A549 (cell line): ENCODE measurements at regions not wholly inside any gene's neighbourhood (a gene's known extent, or its start where the extent isn't known, plus 50 kb on each side); places are given as distances from the start of the nearest gene placed in this dataset.

Experiments used
- CBX2 ChIP-seq: fragments of 200-600 bp; sonication (generic); IDR thresholded peaks from 2 replicates; pipeline ENCODE4 v1.6.1; 2016; ENCODE audit warnings: low read depth, mild to moderate bottlenecking, borderline replicate concordance
- CEBPB ChIP-seq, 2 experiments: fragments of >200 bp in 1 of 2; sonication (Bioruptor Twin) in 1 of 2; formaldehyde crosslinking in 1 of 2; IDR thresholded peaks; 2 replicates each; pipeline ENCODE4 v1.6.1; 2012 to 2016
- CHD4 ChIP-seq: fragments of 200-600 bp; sonication (generic); IDR thresholded peaks from 2 replicates; pipeline ENCODE4 v1.6.1; 2016; ENCODE audit warnings: antibody characterized with exemption, mild to moderate bottlenecking, borderline replicate concordance
- HOXA7 ChIP-seq: fragments of 250-450 bp; sonication (Bioruptor Pico); IDR thresholded peaks from 2 replicates; pipeline ENCODE4 v1.5.0; 2020; ENCODE audit warnings: mild to moderate bottlenecking, moderate library complexity
- PHF8 ChIP-seq: fragments of 200-600 bp; sonication (generic); IDR thresholded peaks from 2 replicates; pipeline ENCODE4 v1.6.1; 2016; ENCODE audit warnings: low read depth, mild to moderate bottlenecking, antibody characterized with exemption, moderate library complexity, borderline replicate concordance
- POLR2AphosphoS2 ChIP-seq: conservative IDR thresholded peaks from 2 replicates; pipeline ENCODE4 v1.6.1; 2012; ENCODE audit warnings: low read length, improper control_type of control experiment, inconsistent platforms
- RAD21 ChIP-seq, 2 experiments: fragments of >200 bp in 1 of 2; sonication (Bioruptor Twin) in 1 of 2; formaldehyde crosslinking in 1 of 2; IDR thresholded peaks in 1 of 2; conservative IDR thresholded peaks in 1 of 2; 2 replicates in 1 of 2; 3 replicates in 1 of 2; pipeline ENCODE4 v1.6.1; 2012 to 2018; ENCODE audit warnings: inconsistent platforms in 1 of 2
- SMC3 ChIP-seq: fragments of >200 bp; sonication (Bioruptor Twin); formaldehyde crosslinking; IDR thresholded peaks from 3 replicates; pipeline ENCODE4 v1.6.1; 2018; ENCODE audit warnings: inconsistent platforms
- ZFP36 ChIP-seq: fragments of 450-650 bp; IDR thresholded peaks from 2 replicates; pipeline ENCODE4 v1.6.1; 2014; ENCODE audit warnings: borderline replicate concordance; ENCODE audit not compliant: partially characterized antibody
- TF ChIP-seq, protein P1 (sequence below): fragments of >200 bp; sonication (Bioruptor Twin); formaldehyde crosslinking; IDR thresholded peaks from 3 replicates; pipeline ENCODE4 v1.5.1; 2016

GRCh38 chr4:112776535-112776934, 139.6 kb downstream of the LARP7 start:
- TF ChIP-seq CEBPB (IDR thresholded peaks at IDR 0.05), result no peak
- TF ChIP-seq, protein P1, sequence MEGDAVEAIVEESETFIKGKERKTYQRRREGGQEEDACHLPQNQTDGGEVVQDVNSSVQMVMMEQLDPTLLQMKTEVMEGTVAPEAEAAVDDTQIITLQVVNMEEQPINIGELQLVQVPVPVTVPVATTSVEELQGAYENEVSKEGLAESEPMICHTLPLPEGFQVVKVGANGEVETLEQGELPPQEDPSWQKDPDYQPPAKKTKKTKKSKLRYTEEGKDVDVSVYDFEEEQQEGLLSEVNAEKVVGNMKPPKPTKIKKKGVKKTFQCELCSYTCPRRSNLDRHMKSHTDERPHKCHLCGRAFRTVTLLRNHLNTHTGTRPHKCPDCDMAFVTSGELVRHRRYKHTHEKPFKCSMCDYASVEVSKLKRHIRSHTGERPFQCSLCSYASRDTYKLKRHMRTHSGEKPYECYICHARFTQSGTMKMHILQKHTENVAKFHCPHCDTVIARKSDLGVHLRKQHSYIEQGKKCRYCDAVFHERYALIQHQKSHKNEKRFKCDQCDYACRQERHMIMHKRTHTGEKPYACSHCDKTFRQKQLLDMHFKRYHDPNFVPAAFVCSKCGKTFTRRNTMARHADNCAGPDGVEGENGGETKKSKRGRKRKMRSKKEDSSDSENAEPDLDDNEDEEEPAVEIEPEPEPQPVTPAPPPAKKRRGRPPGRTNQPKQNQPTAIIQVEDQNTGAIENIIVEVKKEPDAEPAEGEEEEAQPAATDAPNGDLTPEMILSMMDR, result no peak
- no peak for TF ChIP-seq RAD21 (conservative IDR thresholded peaks at IDR 0.05 in 1 of 2, IDR thresholded peaks at IDR 0.05 in 1 of 2)
- no peak for TF ChIP-seq HOXA7 (CRISPR knock-in tag)
- TF ChIP-seq PHF8, result no peak
- no peak for TF ChIP-seq CHD4
- no peak for TF ChIP-seq SMC3
- TF ChIP-seq ZFP36, result no peak
- TF ChIP-seq CBX2, result no peak
- TF ChIP-seq POLR2AphosphoS2, result no peak
